ENCODE measurements at regions not wholly inside any gene's neighbourhood (a gene's known extent, or its start where the extent isn't known, plus 50 kb on each side); places are given as distances from the start of the nearest gene placed in this dataset.

DNA sequence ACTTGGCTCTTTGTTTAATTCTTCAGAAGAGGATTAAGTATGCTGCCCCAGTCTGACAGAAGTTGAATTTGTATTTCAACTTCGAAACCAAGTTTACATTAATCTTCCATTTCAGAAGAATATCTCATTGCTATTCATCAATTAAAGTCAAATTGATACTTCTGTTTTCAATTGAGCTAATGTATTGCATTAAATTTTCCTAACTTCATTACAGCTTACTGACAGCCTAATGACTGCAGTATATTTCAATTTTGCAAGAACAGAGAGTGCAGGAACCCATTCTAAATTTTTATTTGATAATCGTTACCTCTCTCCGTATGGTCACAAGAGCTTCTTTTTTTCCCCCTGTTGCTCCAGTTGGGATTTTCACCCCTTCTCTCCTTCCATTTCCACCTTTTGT, 218.0 kb downstream of the CALCRL start:
- Histone ChIP-seq H3K23ac (ENCODE audit: low read depth, low read length) (no peak overlapping the region), H3K27ac (ENCODE audit: insufficient read depth, low read length) (no peak overlapping the region), H2AFZ (replicated peaks; ENCODE audit: low read length, poor library complexity) (no peak overlapping the region), H2AK9ac (replicated peaks; ENCODE audit: low read depth, low read length, poor library complexity) (no peak overlapping the region), H2BK20ac (ENCODE audit: low read depth, low read length) (no peak overlapping the region), H3K14ac (replicated peaks; ENCODE audit: low read depth, low read length) (no peak overlapping the region), H3K27me3 (ENCODE audit: control insufficient read depth, insufficient read depth, low read length) (no peaks in the 10 kb centered on the region), H4K8ac (ENCODE audit: low read depth in 2 of 2, low read length in 2 of 2) (no peak overlapping the region), H3K9me3 (ENCODE audit: control insufficient read depth, insufficient read depth, low read length) (no peaks in the 10 kb centered on the region), H4K91ac (ENCODE audit: insufficient read depth, low read depth, low read length) (no peak overlapping the region), H2BK120ac (ENCODE audit: low read depth, low read length) (no peak overlapping the region), H2AK5ac (ENCODE audit: low read depth, low read length) (no peak overlapping the region), H2BK5ac (ENCODE audit: low read depth, low read length, poor library complexity, severe bottlenecking) (no peak overlapping the region), H4K20me1 (ENCODE audit: insufficient read depth, low read length) (no peaks in the 10 kb centered on the region), H2BK15ac (ENCODE audit: low read depth, low read length) (no peak overlapping the region), H3K36me3 (ENCODE audit: control insufficient read depth, insufficient read depth, low read length) (no peaks in the 10 kb centered on the region), H3K79me1 (ENCODE audit: low read depth in 1 of 2, low read length in 2 of 2) (no peaks in the 10 kb centered on the region), H3K9me1 (ENCODE audit: insufficient read depth, low read length) (no peaks in the 10 kb centered on the region), H3K9ac (ENCODE audit: low read depth, low read length) (no peak overlapping the region), H3K56ac (ENCODE audit: extremely low read depth, insufficient read depth, low read length) (no peak overlapping the region), H3K4ac (ENCODE audit: low read depth, low read length) (no peak overlapping the region), H4K5ac (ENCODE audit: low read depth, low read length) (no peak overlapping the region), H3K4me3 (ENCODE audit: insufficient read depth, low read depth, low read length) (no peak overlapping the region), H3K4me1 (ENCODE audit: control insufficient read depth, insufficient read depth, low read length) (no peaks in the 10 kb centered on the region), H3K4me2 (ENCODE audit: low read depth, low read length) (no peak overlapping the region), H3K18ac (ENCODE audit: low read depth, low read length) (no peak overlapping the region)
- BruUV-seq (replicated peaks) = no TSS peak
- TF ChIP-seq SMC3 (IDR thresholded peaks at IDR 0.05; ENCODE audit: low read depth, low read length) (no peak), MXI1 (IDR thresholded peaks at IDR 0.05; ENCODE audit: borderline replicate concordance, low read depth, low read length) (no peak), POLR2A (IDR thresholded peaks at IDR 0.05; ENCODE audit: low read depth, low read length) (no peak), FOS (IDR thresholded peaks at IDR 0.05; ENCODE audit: low read depth, low read length) (no peak), RAD21 (IDR thresholded peaks at IDR 0.05; ENCODE audit: low read length) (no peak), MAZ (IDR thresholded peaks at IDR 0.05; ENCODE audit: borderline replicate concordance, low read depth, low read length) (no peak), NFE2L2 (IDR thresholded peaks at IDR 0.05; ENCODE audit: low read depth, low read length) (no peak)
- TF ChIP-seq, protein P1, sequence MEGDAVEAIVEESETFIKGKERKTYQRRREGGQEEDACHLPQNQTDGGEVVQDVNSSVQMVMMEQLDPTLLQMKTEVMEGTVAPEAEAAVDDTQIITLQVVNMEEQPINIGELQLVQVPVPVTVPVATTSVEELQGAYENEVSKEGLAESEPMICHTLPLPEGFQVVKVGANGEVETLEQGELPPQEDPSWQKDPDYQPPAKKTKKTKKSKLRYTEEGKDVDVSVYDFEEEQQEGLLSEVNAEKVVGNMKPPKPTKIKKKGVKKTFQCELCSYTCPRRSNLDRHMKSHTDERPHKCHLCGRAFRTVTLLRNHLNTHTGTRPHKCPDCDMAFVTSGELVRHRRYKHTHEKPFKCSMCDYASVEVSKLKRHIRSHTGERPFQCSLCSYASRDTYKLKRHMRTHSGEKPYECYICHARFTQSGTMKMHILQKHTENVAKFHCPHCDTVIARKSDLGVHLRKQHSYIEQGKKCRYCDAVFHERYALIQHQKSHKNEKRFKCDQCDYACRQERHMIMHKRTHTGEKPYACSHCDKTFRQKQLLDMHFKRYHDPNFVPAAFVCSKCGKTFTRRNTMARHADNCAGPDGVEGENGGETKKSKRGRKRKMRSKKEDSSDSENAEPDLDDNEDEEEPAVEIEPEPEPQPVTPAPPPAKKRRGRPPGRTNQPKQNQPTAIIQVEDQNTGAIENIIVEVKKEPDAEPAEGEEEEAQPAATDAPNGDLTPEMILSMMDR (conservative IDR thresholded peaks at IDR 0.05; ENCODE audit: low read depth, low read length) = no peak
- TF ChIP-seq, protein P2, sequence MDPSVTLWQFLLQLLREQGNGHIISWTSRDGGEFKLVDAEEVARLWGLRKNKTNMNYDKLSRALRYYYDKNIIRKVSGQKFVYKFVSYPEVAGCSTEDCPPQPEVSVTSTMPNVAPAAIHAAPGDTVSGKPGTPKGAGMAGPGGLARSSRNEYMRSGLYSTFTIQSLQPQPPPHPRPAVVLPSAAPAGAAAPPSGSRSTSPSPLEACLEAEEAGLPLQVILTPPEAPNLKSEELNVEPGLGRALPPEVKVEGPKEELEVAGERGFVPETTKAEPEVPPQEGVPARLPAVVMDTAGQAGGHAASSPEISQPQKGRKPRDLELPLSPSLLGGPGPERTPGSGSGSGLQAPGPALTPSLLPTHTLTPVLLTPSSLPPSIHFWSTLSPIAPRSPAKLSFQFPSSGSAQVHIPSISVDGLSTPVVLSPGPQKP (IDR thresholded peaks at IDR 0.05; ENCODE audit: borderline replicate concordance, low read depth, low read length) = no peak
- TF ChIP-seq, protein P3, sequence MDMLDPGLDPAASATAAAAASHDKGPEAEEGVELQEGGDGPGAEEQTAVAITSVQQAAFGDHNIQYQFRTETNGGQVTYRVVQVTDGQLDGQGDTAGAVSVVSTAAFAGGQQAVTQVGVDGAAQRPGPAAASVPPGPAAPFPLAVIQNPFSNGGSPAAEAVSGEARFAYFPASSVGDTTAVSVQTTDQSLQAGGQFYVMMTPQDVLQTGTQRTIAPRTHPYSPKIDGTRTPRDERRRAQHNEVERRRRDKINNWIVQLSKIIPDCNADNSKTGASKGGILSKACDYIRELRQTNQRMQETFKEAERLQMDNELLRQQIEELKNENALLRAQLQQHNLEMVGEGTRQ (IDR thresholded peaks at IDR 0.05; ENCODE audit: low read depth, low read length) = no peak
- WGBS, 2 experiments (ENCODE audit: extremely low coverage in 2 of 2, insufficient read length in 1 of 2) = 100% methylated on average over 1 of the region's 3 CpGs; no CpG with 5 or more reads in 1 of the 2 experiments
- in situ Hi-C loops (cut with MboI; ENCODE audit: low sequenced_read_pairs) = no loop called here
- intact Hi-C loops (cut with micrococcal nuclease) = no loop called here
- dilution Hi-C loops (cut with HindIII; ENCODE audit: low sequenced_read_pairs, unreplicated experiment) = no loop called here
- no peak for ATAC-seq (ENCODE audit: low read depth)
- CTCF ChIA-PET = no interaction called here
- POLR2A ChIA-PET (ENCODE audit: unreplicated experiment) = no interaction called here
- DNase-seq = no peak
